H1 (cell line): ENCODE measurements at regions not wholly inside any gene's neighbourhood (a gene's known extent, or its start where the extent isn't known, plus 50 kb on each side); places are given as distances from the start of the nearest gene placed in this dataset.
A peak's percentile ranks its signal among the peaks of the same experiment; 100 is the strongest.

Experiments
- CTBP2 ChIP-seq: IDR thresholded peaks from 2 replicates; pipeline ENCODE4 v1.7.0; 2011; ENCODE audit warnings: borderline replicate concordance, mild to moderate bottlenecking, moderate library complexity, mixed read lengths, low read length; ENCODE audit not compliant: insufficient read depth, insufficient read length
- POLR2AphosphoS5 ChIP-seq: IDR thresholded peaks from 2 replicates; pipeline ENCODE4 v1.6.1; 2011; ENCODE audit warnings: low read depth, low read length
- SAP30 ChIP-seq: fragments of 300-600 bp; sonication (generic); IDR thresholded peaks from 2 replicates; pipeline ENCODE4 v1.7.1; 2012; ENCODE audit warnings: low read length, moderate library complexity, mild to moderate bottlenecking, inconsistent platforms; ENCODE audit not compliant: insufficient read depth, insufficient replicate concordance
- SUZ12 ChIP-seq: fragments of 200-600 bp; sonication (generic); IDR thresholded peaks from 2 replicates; pipeline ENCODE4 v1.6.1; 2012; ENCODE audit warnings: mild to moderate bottlenecking, inconsistent platforms, low read length, moderate library complexity, mixed read lengths
- YY1 ChIP-seq: IDR thresholded peaks from 2 replicates; pipeline ENCODE4 v1.6.1; 2011; ENCODE audit warnings: low read depth, mild to moderate bottlenecking, low read length
- TF ChIP-seq, protein P1 (sequence below): fragments of 300-600 bp; sonication (generic); IDR thresholded peaks from 2 replicates; pipeline ENCODE4 v1.7.1; 2012; ENCODE audit warnings: low read length, moderate library complexity, mild to moderate bottlenecking, inconsistent platforms; ENCODE audit not compliant: insufficient replicate concordance
- TF ChIP-seq, protein P2 (sequence below), 3 experiments: IDR thresholded peaks; 1 replicate in 2 of 3; 2 replicates in 1 of 3; pipeline versions ENCODE4 v1.5.1 to v1.6.1; 2011; ENCODE audit warnings: low read length in 3 of 3, mild to moderate bottlenecking in 3 of 3, inconsistent platforms in 2 of 3, low read depth in 1 of 3, moderate library complexity in 1 of 3; ENCODE audit not compliant: insufficient read depth in 1 of 3; ENCODE audit errors: control extremely low read depth in 1 of 3

DNA sequence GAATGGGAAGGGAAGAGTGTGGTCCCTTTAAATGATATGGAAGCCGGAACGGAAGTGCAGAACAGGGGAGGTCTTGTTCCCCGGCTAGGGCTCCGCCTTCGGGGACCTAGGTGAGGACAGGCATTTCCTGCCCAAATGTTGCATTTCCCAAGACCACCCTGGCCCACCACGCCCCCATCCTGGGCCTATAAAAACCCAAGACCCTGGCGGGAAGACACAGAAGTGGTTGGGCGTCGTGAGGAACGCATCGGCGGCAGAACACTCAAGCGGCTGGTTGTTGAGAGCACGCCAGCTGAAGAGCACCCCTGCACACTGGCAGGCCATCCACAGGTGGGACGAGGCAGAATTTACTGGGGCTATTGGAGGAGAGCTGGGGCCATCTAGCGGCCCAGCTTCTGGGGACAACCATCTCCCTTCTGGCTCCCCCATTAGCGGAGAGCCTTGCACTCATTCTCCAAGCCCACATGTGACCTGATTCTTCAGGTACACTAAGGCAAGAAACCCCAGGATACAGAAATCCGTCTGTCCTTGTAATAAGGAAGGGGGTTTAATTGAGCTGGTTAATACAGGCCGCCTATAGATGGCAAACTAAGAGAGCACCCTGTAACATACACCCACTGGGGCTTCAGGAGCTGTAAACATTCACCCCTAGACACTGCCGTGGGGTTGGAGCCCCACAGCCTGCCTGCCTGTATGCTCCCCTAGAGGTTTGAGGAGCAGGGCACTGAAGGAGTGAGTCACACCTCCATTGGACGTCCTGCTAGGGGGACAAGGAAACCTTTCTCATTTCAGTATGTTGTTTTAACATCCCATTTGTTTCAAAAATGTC lies 1327.9 kb downstream of the BRINP3 start (continued):
- TF ChIP-seq, protein P1, sequence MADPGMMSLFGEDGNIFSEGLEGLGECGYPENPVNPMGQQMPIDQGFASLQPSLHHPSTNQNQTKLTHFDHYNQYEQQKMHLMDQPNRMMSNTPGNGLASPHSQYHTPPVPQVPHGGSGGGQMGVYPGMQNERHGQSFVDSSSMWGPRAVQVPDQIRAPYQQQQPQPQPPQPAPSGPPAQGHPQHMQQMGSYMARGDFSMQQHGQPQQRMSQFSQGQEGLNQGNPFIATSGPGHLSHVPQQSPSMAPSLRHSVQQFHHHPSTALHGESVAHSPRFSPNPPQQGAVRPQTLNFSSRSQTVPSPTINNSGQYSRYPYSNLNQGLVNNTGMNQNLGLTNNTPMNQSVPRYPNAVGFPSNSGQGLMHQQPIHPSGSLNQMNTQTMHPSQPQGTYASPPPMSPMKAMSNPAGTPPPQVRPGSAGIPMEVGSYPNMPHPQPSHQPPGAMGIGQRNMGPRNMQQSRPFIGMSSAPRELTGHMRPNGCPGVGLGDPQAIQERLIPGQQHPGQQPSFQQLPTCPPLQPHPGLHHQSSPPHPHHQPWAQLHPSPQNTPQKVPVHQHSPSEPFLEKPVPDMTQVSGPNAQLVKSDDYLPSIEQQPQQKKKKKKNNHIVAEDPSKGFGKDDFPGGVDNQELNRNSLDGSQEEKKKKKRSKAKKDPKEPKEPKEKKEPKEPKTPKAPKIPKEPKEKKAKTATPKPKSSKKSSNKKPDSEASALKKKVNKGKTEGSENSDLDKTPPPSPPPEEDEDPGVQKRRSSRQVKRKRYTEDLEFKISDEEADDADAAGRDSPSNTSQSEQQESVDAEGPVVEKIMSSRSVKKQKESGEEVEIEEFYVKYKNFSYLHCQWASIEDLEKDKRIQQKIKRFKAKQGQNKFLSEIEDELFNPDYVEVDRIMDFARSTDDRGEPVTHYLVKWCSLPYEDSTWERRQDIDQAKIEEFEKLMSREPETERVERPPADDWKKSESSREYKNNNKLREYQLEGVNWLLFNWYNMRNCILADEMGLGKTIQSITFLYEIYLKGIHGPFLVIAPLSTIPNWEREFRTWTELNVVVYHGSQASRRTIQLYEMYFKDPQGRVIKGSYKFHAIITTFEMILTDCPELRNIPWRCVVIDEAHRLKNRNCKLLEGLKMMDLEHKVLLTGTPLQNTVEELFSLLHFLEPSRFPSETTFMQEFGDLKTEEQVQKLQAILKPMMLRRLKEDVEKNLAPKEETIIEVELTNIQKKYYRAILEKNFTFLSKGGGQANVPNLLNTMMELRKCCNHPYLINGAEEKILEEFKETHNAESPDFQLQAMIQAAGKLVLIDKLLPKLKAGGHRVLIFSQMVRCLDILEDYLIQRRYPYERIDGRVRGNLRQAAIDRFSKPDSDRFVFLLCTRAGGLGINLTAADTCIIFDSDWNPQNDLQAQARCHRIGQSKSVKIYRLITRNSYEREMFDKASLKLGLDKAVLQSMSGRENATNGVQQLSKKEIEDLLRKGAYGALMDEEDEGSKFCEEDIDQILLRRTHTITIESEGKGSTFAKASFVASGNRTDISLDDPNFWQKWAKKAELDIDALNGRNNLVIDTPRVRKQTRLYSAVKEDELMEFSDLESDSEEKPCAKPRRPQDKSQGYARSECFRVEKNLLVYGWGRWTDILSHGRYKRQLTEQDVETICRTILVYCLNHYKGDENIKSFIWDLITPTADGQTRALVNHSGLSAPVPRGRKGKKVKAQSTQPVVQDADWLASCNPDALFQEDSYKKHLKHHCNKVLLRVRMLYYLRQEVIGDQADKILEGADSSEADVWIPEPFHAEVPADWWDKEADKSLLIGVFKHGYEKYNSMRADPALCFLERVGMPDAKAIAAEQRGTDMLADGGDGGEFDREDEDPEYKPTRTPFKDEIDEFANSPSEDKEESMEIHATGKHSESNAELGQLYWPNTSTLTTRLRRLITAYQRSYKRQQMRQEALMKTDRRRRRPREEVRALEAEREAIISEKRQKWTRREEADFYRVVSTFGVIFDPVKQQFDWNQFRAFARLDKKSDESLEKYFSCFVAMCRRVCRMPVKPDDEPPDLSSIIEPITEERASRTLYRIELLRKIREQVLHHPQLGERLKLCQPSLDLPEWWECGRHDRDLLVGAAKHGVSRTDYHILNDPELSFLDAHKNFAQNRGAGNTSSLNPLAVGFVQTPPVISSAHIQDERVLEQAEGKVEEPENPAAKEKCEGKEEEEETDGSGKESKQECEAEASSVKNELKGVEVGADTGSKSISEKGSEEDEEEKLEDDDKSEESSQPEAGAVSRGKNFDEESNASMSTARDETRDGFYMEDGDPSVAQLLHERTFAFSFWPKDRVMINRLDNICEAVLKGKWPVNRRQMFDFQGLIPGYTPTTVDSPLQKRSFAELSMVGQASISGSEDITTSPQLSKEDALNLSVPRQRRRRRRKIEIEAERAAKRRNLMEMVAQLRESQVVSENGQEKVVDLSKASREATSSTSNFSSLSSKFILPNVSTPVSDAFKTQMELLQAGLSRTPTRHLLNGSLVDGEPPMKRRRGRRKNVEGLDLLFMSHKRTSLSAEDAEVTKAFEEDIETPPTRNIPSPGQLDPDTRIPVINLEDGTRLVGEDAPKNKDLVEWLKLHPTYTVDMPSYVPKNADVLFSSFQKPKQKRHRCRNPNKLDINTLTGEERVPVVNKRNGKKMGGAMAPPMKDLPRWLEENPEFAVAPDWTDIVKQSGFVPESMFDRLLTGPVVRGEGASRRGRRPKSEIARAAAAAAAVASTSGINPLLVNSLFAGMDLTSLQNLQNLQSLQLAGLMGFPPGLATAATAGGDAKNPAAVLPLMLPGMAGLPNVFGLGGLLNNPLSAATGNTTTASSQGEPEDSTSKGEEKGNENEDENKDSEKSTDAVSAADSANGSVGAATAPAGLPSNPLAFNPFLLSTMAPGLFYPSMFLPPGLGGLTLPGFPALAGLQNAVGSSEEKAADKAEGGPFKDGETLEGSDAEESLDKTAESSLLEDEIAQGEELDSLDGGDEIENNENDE = no peak
- TF ChIP-seq POLR2AphosphoS5 (no peak), SUZ12 (no peak), YY1 (no peak), CTBP2 (no peak), SAP30 (no peak)
- TF ChIP-seq, protein P2, sequence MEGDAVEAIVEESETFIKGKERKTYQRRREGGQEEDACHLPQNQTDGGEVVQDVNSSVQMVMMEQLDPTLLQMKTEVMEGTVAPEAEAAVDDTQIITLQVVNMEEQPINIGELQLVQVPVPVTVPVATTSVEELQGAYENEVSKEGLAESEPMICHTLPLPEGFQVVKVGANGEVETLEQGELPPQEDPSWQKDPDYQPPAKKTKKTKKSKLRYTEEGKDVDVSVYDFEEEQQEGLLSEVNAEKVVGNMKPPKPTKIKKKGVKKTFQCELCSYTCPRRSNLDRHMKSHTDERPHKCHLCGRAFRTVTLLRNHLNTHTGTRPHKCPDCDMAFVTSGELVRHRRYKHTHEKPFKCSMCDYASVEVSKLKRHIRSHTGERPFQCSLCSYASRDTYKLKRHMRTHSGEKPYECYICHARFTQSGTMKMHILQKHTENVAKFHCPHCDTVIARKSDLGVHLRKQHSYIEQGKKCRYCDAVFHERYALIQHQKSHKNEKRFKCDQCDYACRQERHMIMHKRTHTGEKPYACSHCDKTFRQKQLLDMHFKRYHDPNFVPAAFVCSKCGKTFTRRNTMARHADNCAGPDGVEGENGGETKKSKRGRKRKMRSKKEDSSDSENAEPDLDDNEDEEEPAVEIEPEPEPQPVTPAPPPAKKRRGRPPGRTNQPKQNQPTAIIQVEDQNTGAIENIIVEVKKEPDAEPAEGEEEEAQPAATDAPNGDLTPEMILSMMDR (IDR thresholded peaks at IDR 0.05; ENCODE audit: control extremely low read depth in 1 of 3, insufficient read depth in 1 of 3, low read depth in 1 of 3, low read length in 3 of 3) = peak; percentile 56 to 67 (median 61)
